ENCODE measurements at regions not wholly inside any gene's neighbourhood (a gene's known extent, or its start where the extent isn't known, plus 50 kb on each side); places are given as distances from the start of the nearest gene placed in this dataset.
A peak's percentile ranks its signal among the peaks of the same experiment; 100 is the strongest.

- DNase-seq, result no peak
Measured at GRCh38 chr21:35933466-35933865, 126.9 kb downstream of the SETD4 start.

DNA sequence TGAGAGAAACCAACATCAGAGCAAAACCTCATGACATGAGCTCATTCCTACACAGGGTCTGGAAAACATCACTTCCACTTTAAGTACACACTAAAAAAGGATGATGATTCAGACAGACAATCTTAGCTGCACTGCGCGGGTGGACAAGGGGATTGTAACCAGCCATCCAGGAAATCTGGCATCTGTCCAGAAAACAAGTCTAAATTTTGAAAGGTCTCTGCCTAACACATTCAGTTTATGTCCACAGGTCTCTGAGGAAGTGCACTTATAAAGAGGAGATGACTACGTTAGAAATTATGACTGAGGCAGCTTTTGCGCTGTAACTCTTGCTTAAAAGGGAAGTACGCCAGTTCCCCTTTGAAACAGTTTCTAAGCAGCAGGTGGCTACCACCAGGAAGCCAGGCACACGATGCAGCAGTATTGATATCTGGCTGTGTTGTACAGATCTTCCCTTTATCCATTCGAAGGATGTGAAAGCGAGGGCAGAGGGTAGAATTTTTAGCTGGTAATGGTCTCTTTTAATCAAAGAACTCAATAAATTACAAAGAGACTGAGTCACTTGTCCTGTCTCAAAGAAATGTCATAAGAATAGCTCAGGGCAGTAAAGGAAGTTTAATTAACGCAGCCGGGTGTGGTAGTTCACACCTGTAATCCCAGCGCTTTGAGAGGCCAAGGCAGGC, 128.0 kb downstream of the SETD4 start:
- no peak for DNase-seq

- DNase-seq, result no peak
Measured at GRCh38 chr21:35929901-35930300, 130.4 kb downstream of the SETD4 start.

DNA sequence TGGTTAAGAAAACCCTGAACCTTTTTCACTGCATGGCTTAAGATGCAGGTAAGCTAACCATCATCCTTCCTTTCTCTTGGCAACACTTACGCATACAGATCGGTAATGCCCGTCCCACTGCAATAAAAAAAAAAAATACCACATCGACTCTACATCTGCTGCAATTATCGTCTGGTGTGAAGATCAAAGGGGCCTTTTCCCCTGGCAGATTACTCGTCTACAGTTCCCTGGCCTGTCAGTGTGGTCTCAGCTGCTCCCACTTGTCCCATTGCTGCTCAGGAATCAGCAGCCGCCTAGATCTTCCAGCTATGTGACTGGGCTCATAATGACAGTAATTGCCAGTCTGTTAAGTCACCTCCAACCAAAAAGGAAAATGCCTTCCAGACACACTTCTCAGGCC, 133.1 kb downstream of the SETD4 start:
- no peak for DNase-seq

- DNase-seq, result no peak
Measured at GRCh38 chr21:35926003-35926740, 134.2 kb downstream of the SETD4 start.

- peak; percentile 20 for DNase-seq
Measured at GRCh38 chr21:35925497-35925896, 134.8 kb downstream of the SETD4 start.

GRCh38 chr21:35924714-35925301, 135.5 kb downstream of the SETD4 start:
- DNase-seq, result no peak

GRCh38 chr21:35923971-35924370, 136.4 kb downstream of the SETD4 start:
- no peak for DNase-seq

- no peak for DNase-seq
Measured at GRCh38 chr21:35922618-35923017, 137.7 kb downstream of the SETD4 start.

DNA sequence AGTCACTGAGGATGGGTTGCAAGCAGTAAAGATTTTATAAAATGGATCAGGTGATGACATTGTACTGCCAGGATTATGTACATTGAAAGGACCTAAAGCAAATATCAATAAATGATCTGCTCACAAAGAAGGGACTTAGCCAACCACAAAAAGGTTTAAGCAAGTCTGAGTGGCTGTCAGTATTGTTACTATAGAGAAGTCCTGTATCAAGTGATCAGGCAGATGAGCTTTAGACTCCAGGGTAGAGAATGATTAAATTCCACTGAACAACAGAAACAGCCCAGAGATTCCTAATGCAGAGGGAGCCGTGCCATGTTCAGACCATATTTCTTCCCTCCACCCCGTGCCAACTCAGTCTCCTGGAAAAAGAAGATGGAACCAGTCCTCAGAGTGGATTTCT, 138.9 kb downstream of the SETD4 start:
- no peak for DNase-seq

- DNase-seq, result no peak
Measured at GRCh38 chr21:35920436-35920835, 139.9 kb downstream of the SETD4 start.

- DNase-seq, result no peak
Measured at GRCh38 chr21:35915030-35915429, 145.3 kb downstream of the SETD4 start.

- no peak for DNase-seq
Measured at GRCh38 chr21:35911412-35912191, 148.7 kb downstream of the SETD4 start.

DNA sequence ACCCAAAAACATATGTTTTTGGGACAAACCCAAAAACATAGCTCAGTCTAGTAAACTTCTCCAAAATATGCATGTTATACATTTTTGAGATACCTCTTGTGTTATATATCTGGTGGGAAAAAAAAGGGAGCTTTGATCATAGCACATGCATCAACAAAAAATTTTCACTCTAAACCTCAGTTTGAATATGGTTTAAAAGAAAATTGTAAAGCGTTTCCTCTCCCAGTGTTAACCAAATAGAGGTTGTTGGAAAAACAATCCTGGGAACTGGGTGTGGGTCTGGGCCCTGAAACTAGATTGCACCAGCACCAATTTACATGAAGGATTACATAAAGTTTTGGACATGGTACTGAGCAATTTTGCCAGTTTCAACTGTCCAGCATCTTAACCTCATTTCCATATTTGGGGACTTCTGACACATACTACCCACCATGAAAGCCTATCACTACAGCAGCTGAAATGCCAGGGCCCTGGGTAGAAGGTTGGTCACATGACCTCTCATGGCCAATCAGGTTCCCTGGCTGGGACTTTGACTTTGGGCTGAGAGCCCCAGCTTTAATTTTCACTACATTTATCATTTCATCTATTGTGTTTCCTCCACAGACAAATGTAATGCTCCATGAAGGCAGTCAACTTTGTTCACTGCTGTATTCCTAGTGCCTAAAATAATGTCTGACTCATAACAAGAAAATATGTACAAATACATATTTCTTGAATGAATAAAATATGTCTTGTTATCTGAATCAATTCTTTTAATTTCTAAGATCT, 150.7 kb downstream of the SETD4 start:
- no peak for DNase-seq

- DNase-seq, result no peak
Measured at GRCh38 chr21:35908311-35909078, 151.8 kb downstream of the SETD4 start.

DNA sequence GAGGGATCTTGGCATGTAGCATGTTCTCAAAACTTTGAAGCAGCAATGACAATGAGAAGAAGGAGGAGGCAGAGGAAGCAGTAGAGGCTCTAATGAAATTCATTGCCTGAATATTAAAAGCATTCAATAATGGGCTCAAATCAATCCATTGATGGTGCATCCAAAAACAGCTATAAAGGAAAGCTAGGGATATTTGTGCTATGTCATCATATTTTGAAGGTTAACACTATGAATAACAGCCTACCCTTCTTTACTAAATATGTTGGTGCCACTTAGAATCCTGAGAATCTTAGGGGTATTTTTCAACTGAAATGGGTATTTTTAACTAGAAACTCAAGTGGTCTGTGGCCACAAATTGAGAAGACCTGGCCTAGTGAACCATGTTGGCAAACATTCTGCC, 153.7 kb downstream of the SETD4 start:
- no peak for DNase-seq

DNA sequence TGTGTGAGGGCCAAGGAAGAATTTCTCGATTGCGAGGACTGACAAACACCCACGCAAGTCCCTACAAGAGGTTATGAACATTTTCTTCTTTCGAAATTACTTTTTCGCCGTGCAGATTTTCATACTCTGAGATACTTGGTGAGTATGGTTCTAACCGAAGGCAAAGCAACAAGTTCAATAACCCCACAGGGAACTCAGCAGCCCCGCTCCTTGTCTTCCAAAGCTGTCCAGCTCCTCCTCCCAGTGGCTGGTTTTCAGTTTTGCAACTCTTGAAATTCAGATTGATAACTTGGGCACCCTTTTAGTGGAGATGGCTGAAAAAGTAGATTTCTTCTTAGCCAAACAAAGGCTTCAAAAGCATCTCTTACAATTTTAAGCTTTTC, 154.4 kb downstream of the SETD4 start:
- DNase-seq, result no peak

GRCh38 chr21:35905096-35905962, 155.0 kb downstream of the SETD4 start:
- no peak for DNase-seq

GRCh38 chr21:35900539-35900938, 159.8 kb downstream of the SETD4 start:
- DNase-seq, result no peak

- no peak for DNase-seq
Measured at GRCh38 chr21:35896060-35896459, 164.3 kb downstream of the SETD4 start.
